H1 (cell line): ENCODE measurements at regions not wholly inside any gene's neighbourhood (a gene's known extent, or its start where the extent isn't known, plus 50 kb on each side); places are given as distances from the start of the nearest gene placed in this dataset.

Experiments used
- CTCF ChIA-PET: fragments of 300-600 bp; sonication (Branson Sonifier 250); formaldehyde crosslinking; loops from one replicate; lab custom pipeline; 2021; ENCODE audit not compliant: partially characterized antibody; lab: Charles Lee
- POLR2A ChIA-PET: fragments of 300-600 bp; sonication (Branson Sonifier 250); formaldehyde crosslinking; loops from one replicate; lab custom pipeline; 2021; ENCODE audit warnings: inconsistent platforms; ENCODE audit not compliant: partially characterized antibody; lab: Charles Lee
- DNase-seq, 2 experiments: peaks; one replicate each; pipeline versions ENCODE4 v3.0.0 to v3.0.0-alpha.2; 2010 to 2022; ENCODE audit warnings: low spot score in 2 of 2, low read depth in 1 of 2, mixed read lengths in 1 of 2
- FAIRE-seq: peaks from 2 replicates; lab custom pipeline; 2011; peaks lifted over from hg19 to GRCh38; lab: Jason Lieb, UNC
- H2AFZ ChIP-seq: 2 replicates; pipeline ENCODE4 v1.8.1; 2012; ENCODE audit warnings: low read length, inconsistent platforms
- H2AK5ac ChIP-seq: 2 replicates; pipeline ENCODE4 v1.6.1; 2013; ENCODE audit warnings: low read depth, low read length
- H2BK120ac ChIP-seq: replicated peaks from 2 replicates; pipeline ENCODE3; 2013; ENCODE audit warnings: low read depth, low read length, inconsistent platforms
- H2BK12ac ChIP-seq: 2 replicates; pipeline ENCODE4 v1.6.1; 2013; ENCODE audit warnings: low read depth, low read length
- H2BK15ac ChIP-seq: 2 replicates; pipeline ENCODE4 v1.6.1; 2013; ENCODE audit warnings: low read length
- H2BK20ac ChIP-seq: 2 replicates; pipeline ENCODE4 v1.6.1; 2013; ENCODE audit warnings: low read length
- H2BK5ac ChIP-seq: 2 replicates; pipeline ENCODE4 v1.6.1; 2013; ENCODE audit warnings: low read depth, low read length
- H3K14ac ChIP-seq: 2 replicates; pipeline ENCODE4 v1.6.1; 2013; ENCODE audit warnings: inconsistent platforms; ENCODE audit not compliant: insufficient read length
- H3K18ac ChIP-seq: 2 replicates; pipeline ENCODE4 v1.6.1; 2013; ENCODE audit warnings: low read length; ENCODE audit errors: extremely low read depth
- H3K23ac ChIP-seq: 2 replicates; pipeline ENCODE4 v1.6.1; 2013; ENCODE audit warnings: inconsistent platforms; ENCODE audit not compliant: insufficient read length
- H3K23me2 ChIP-seq: 2 replicates; pipeline ENCODE4 v1.6.1; 2013; ENCODE audit warnings: low read depth, low read length
- H3K27ac ChIP-seq: 2 replicates; pipeline ENCODE4 v1.6.1; 2011; ENCODE audit warnings: low read depth, low read length, inconsistent platforms
- H3K27me3 ChIP-seq, 4 experiments: replicated peaks in 1 of 4; 1 replicate in 1 of 4; 2 replicates in 3 of 4; pipeline versions ENCODE4 v1.6.1 to v1.8.1; 2011 to 2013; ENCODE audit warnings: low read length in 3 of 4, mild to moderate bottlenecking in 3 of 4, inconsistent platforms in 2 of 4, mixed read lengths in 2 of 4, moderate library complexity in 1 of 4; ENCODE audit not compliant: control insufficient read depth in 3 of 4, insufficient read depth in 3 of 4; ENCODE audit errors: extremely low read depth in 1 of 4
- H3K36me3 ChIP-seq, 4 experiments: 2 replicates each; pipeline versions ENCODE4 v1.6.1 to v1.8.1; 2011 to 2013; ENCODE audit warnings: mild to moderate bottlenecking in 4 of 4, low read length in 3 of 4, moderate library complexity in 2 of 4, control low read depth in 1 of 4, inconsistent platforms in 1 of 4; ENCODE audit not compliant: insufficient read depth in 4 of 4, control insufficient read depth in 2 of 4
- H3K4ac ChIP-seq: replicated peaks from 2 replicates; pipeline ENCODE3; 2013; ENCODE audit warnings: low read length, low read depth, mixed read lengths, inconsistent platforms; ENCODE audit not compliant: insufficient read length
- H3K4me1 ChIP-seq, 4 experiments: replicated peaks in 1 of 4; 1 replicate in 1 of 4; 2 replicates in 3 of 4; pipeline versions ENCODE4 v1.6.1 to v1.8.1; 2011 to 2013; ENCODE audit warnings: low read length in 3 of 4, inconsistent platforms in 2 of 4, mixed read lengths in 1 of 4; ENCODE audit not compliant: insufficient read depth in 4 of 4, control insufficient read depth in 3 of 4
- H3K4me2 ChIP-seq, 2 experiments: 2 replicates each; pipeline versions ENCODE4 v1.6.1 to v1.8.1; 2011 to 2013; ENCODE audit warnings: low read depth in 2 of 2, low read length in 2 of 2, control low read depth in 1 of 2, inconsistent platforms in 1 of 2, mild to moderate bottlenecking in 1 of 2; ENCODE audit not compliant: insufficient read depth in 1 of 2
- H3K4me3 ChIP-seq, 4 experiments: fragments of 200-600, 300-600 bp in 1 of 4; sonication (generic), shearing (Covaris generic), sonication (Bioruptor Twin) in 1 of 4; 2 replicates each; pipeline versions ENCODE4 v1.5.1 to v1.8.1; 2011 to 2016; ENCODE audit warnings: low read length in 4 of 4, low read depth in 3 of 4, control low read depth in 2 of 4, inconsistent platforms in 2 of 4, mild to moderate bottlenecking in 2 of 4, mixed read lengths in 1 of 4, moderate library complexity in 1 of 4; ENCODE audit not compliant: insufficient read depth in 2 of 4; ENCODE audit errors: extremely low read depth in 1 of 4
- H3K56ac ChIP-seq: replicated peaks from 2 replicates; pipeline ENCODE3; 2013; ENCODE audit warnings: low read depth, mild to moderate bottlenecking, mixed read lengths, low read length, inconsistent platforms; ENCODE audit not compliant: insufficient read length
- H3K79me1 ChIP-seq: 2 replicates; pipeline ENCODE4 v1.6.1; 2013; ENCODE audit warnings: low read depth, low read length, control low read depth
- H3K79me2 ChIP-seq, 2 experiments: 2 replicates each; pipeline versions ENCODE4 v1.6.1 to v1.8.1; 2012 to 2013; ENCODE audit warnings: low read length in 2 of 2, mild to moderate bottlenecking in 2 of 2, inconsistent platforms in 1 of 2; ENCODE audit not compliant: insufficient read depth in 2 of 2, control insufficient read depth in 1 of 2
- H3K9ac ChIP-seq, 4 experiments: replicated peaks in 1 of 4; 1 replicate in 1 of 4; 2 replicates in 3 of 4; pipeline versions ENCODE4 v1.6.1 to v1.8.1; 2011 to 2013; ENCODE audit warnings: low read depth in 3 of 4, low read length in 3 of 4, control low read depth in 2 of 4, mild to moderate bottlenecking in 2 of 4, moderate library complexity in 2 of 4, inconsistent platforms in 1 of 4; ENCODE audit errors: extremely low read depth in 1 of 4
- H3K9me3 ChIP-seq, 2 experiments: 2 replicates each; pipeline versions ENCODE4 v1.6.1 to v1.8.1; 2012 to 2013; ENCODE audit warnings: mild to moderate bottlenecking in 2 of 2, moderate library complexity in 2 of 2, control low read depth in 1 of 2, inconsistent platforms in 1 of 2, low read depth in 1 of 2, low read length in 1 of 2, mixed read lengths in 1 of 2; ENCODE audit not compliant: insufficient read depth in 2 of 2
- H4K20me1 ChIP-seq, 2 experiments: replicated peaks in 1 of 2; 2 replicates each; pipeline versions ENCODE3 to v1.8.1; 2011 to 2013; ENCODE audit warnings: inconsistent platforms in 2 of 2, low read length in 2 of 2, mild to moderate bottlenecking in 1 of 2; ENCODE audit not compliant: insufficient read depth in 2 of 2, control insufficient read depth in 1 of 2
- H4K5ac ChIP-seq: 2 replicates; pipeline ENCODE4 v1.6.1; 2013; ENCODE audit warnings: low read length, low read depth, mixed read lengths, inconsistent platforms; ENCODE audit not compliant: insufficient read length
- H4K8ac ChIP-seq: 2 replicates; pipeline ENCODE4 v1.8.0; 2013; ENCODE audit warnings: mild to moderate bottlenecking, moderate library complexity, low read length, inconsistent platforms; ENCODE audit not compliant: insufficient read depth; ENCODE audit errors: extremely low read depth
- H4K91ac ChIP-seq: replicated peaks from 2 replicates; pipeline ENCODE3; 2013; ENCODE audit warnings: low read length, mixed read lengths, inconsistent platforms; ENCODE audit not compliant: insufficient read length
- JUN ChIP-seq: IDR thresholded peaks from 2 replicates; pipeline ENCODE4 v1.6.1; 2011; ENCODE audit warnings: low read depth, mild to moderate bottlenecking, improper control_type of control experiment, low read length
- NRF1 ChIP-seq: IDR thresholded peaks from 2 replicates; pipeline ENCODE4 v1.6.1; 2011; ENCODE audit warnings: mild to moderate bottlenecking, low read depth, low read length, improper control_type of control experiment
- POLR2A ChIP-seq, 2 experiments: IDR thresholded peaks; 1 replicate in 1 of 2; 2 replicates in 1 of 2; pipeline ENCODE4 v1.6.1; 2011; ENCODE audit warnings: low read depth in 2 of 2, low read length in 2 of 2, mild to moderate bottlenecking in 2 of 2; ENCODE audit errors: control extremely low read depth in 1 of 2
- WGBS, 2 experiments: shearing (Covaris generic) in 1 of 2; methylation state at CpG; one replicate each; pipeline versions ENCODE4 v1.1.6 to v1.1.7; 2013 to 2015; ENCODE audit warnings: low lambda C conversion rate in 2 of 2, mixed read lengths in 2 of 2, inconsistent platforms in 1 of 2, low coverage in 1 of 2, missing lambda C conversion rate in 1 of 2; ENCODE audit not compliant: insufficient replicate concordance in 2 of 2, insufficient coverage in 1 of 2, insufficient read length in 1 of 2; ENCODE audit errors: extremely low coverage in 1 of 2, missing lambda C conversion rate in 1 of 2; 5-methylcytosine and 5-hydroxymethylcytosine counted together

GRCh38 chr11:24198481-24198880 lies 298.4 kb upstream of the LUZP2 start:
- Histone ChIP-seq H2BK5ac (no peak overlapping the region), H3K27ac (no peak overlapping the region), H3K4me3 (no peak overlapping the region), H4K5ac (no peak overlapping the region), H2AK5ac (no peak overlapping the region), H2AFZ (no peak overlapping the region), H4K20me1 (no peaks in the 10 kb centered on the region), H3K36me3 (no peaks in the 10 kb centered on the region), H4K91ac (no peak overlapping the region), H2BK12ac (no peak overlapping the region), H3K56ac (no peak overlapping the region), H3K27me3 (no peaks in the 10 kb centered on the region), H3K23ac (no peak overlapping the region), H4K8ac (no peak overlapping the region), H2BK15ac (no peak overlapping the region), H2BK20ac (no peak overlapping the region), H3K9ac (no peak overlapping the region), H3K4me1 (no peaks in the 10 kb centered on the region), H3K23me2 (no peaks in the 10 kb centered on the region), H3K14ac (no peak overlapping the region), H2BK120ac (no peak overlapping the region), H3K4me2 (no peak overlapping the region), H3K18ac (no peak overlapping the region), H3K9me3 (no peaks in the 10 kb centered on the region), H3K4ac (no peak overlapping the region), H3K79me1 (no peaks in the 10 kb centered on the region), H3K79me2 (no peaks in the 10 kb centered on the region)
- ChIA-PET POLR2A (no interaction called here), CTCF (interaction anchor here (0.6 kb wide), 1 partner anchor 206 kb away, joined by 3 read pairs; no protein-coding TSS in a partner anchor)
- DNase-seq (no peak), FAIRE-seq (no peak)
- TF ChIP-seq NRF1 (no peak), JUN (no peak), POLR2A (IDR thresholded peaks at IDR 0.05; ENCODE audit: control extremely low read depth in 1 of 2, low read depth in 2 of 2, low read length in 2 of 2) (no peak)
- WGBS, 2 experiments, result 88% methylated on average over 5 of the region's 5 CpGs; no CpG with 5 or more reads in 1 of the 2 experiments
